ENCODE measurements at regions not wholly inside any gene's neighbourhood (a gene's known extent, or its start where the extent isn't known, plus 50 kb on each side); places are given as distances from the start of the nearest gene placed in this dataset.

GRCh38 chr20:40232273-40232672 lies 456.8 kb downstream of the MAFB start:
- Histone ChIP-seq H3K4me2 (ENCODE audit: low read depth, low read length, poor library complexity, severe bottlenecking) (no peak overlapping the region), H4K20me1 (ENCODE audit: insufficient read depth, low read length, poor library complexity, severe bottlenecking) (no peaks in the 10 kb centered on the region), H3K4me1 (ENCODE audit: insufficient read depth, low read length, poor library complexity, severe bottlenecking) (no peaks in the 10 kb centered on the region), H3K79me2 (ENCODE audit: insufficient read depth, low read length) (no peaks in the 10 kb centered on the region), H3K9me2 (replicated peaks; ENCODE audit: low read depth, low read length) (no peaks in the 10 kb centered on the region), H3K9me3 (ENCODE audit: insufficient read depth, low read depth, low read length) (no peaks in the 10 kb centered on the region), H3K4me3 (ENCODE audit: low read length, poor library complexity, severe bottlenecking) (no peak overlapping the region), H3F3A (ENCODE audit: low read depth) (no peaks in the 10 kb centered on the region), H3K27me3 (ENCODE audit: insufficient read depth, low read length, poor library complexity, severe bottlenecking) (no peaks in the 10 kb centered on the region), H3K36me3 (ENCODE audit: insufficient read depth, low read length) (no peaks in the 10 kb centered on the region), H3K9ac (ENCODE audit: low read depth, low read length, poor library complexity, severe bottlenecking) (no peak overlapping the region), H2AFZ (ENCODE audit: low read length) (no peak overlapping the region)
- TF ChIP-seq EZH2phosphoT487 (IDR thresholded peaks at IDR 0.05; ENCODE audit: borderline replicate concordance), result no peak

- no peak overlapping the region for H3K4me3 ChIP-seq (ENCODE audit: low read length, poor library complexity, severe bottlenecking)
- no peaks in the 10 kb centered on the region for H3K4me1 ChIP-seq (ENCODE audit: insufficient read depth, low read length, poor library complexity, severe bottlenecking)
- no peak overlapping the region for H3K4me2 ChIP-seq (ENCODE audit: low read depth, low read length, poor library complexity, severe bottlenecking)
- no peaks in the 10 kb centered on the region for H3F3A ChIP-seq (ENCODE audit: low read depth)
- no peaks in the 10 kb centered on the region for H3K27me3 ChIP-seq (ENCODE audit: insufficient read depth, low read length, poor library complexity, severe bottlenecking)
- H3K79me2 ChIP-seq (ENCODE audit: insufficient read depth, low read length), result no peaks in the 10 kb centered on the region
- TF ChIP-seq CTCF (conservative IDR thresholded peaks at IDR 0.05; ENCODE audit: low read length), result no peak
- H3K9me2 ChIP-seq (replicated peaks; ENCODE audit: low read depth, low read length), result no peaks in the 10 kb centered on the region
- no peaks in the 10 kb centered on the region for H3K9me3 ChIP-seq (ENCODE audit: insufficient read depth, low read depth, low read length)
- no peaks in the 10 kb centered on the region for H4K20me1 ChIP-seq (ENCODE audit: insufficient read depth, low read length, poor library complexity, severe bottlenecking)
- H3K36me3 ChIP-seq (ENCODE audit: insufficient read depth, low read length), result no peaks in the 10 kb centered on the region
- no peak overlapping the region for H3K9ac ChIP-seq (ENCODE audit: low read depth, low read length, poor library complexity, severe bottlenecking)
- no peak overlapping the region for H2AFZ ChIP-seq (ENCODE audit: low read length)
Observed at GRCh38 chr20:40230486-40230885, 458.6 kb downstream of the MAFB start.

- no peak for TF ChIP-seq EZH2phosphoT487 (IDR thresholded peaks at IDR 0.05; ENCODE audit: borderline replicate concordance)
- no peak for TF ChIP-seq CTCF (conservative IDR thresholded peaks at IDR 0.05; ENCODE audit: low read length)
- Histone ChIP-seq H3F3A (ENCODE audit: low read depth) (no peaks in the 10 kb centered on the region), H3K9me2 (replicated peaks; ENCODE audit: low read depth, low read length) (no peaks in the 10 kb centered on the region), H4K20me1 (ENCODE audit: insufficient read depth, low read length, poor library complexity, severe bottlenecking) (no peaks in the 10 kb centered on the region), H3K27me3 (ENCODE audit: insufficient read depth, low read length, poor library complexity, severe bottlenecking) (no peaks in the 10 kb centered on the region), H2AFZ (ENCODE audit: low read length) (no peak overlapping the region), H3K4me2 (ENCODE audit: low read depth, low read length, poor library complexity, severe bottlenecking) (no peak overlapping the region), H3K9me3 (ENCODE audit: insufficient read depth, low read depth, low read length) (no peaks in the 10 kb centered on the region), H3K9ac (ENCODE audit: low read depth, low read length, poor library complexity, severe bottlenecking) (no peak overlapping the region), H3K4me1 (ENCODE audit: insufficient read depth, low read length, poor library complexity, severe bottlenecking) (no peaks in the 10 kb centered on the region), H3K36me3 (ENCODE audit: insufficient read depth, low read length) (no peaks in the 10 kb centered on the region), H3K4me3 (ENCODE audit: low read length, poor library complexity, severe bottlenecking) (no peak overlapping the region), H3K79me2 (ENCODE audit: insufficient read depth, low read length) (no peaks in the 10 kb centered on the region)
Observed at GRCh38 chr20:40225596-40225995, 463.4 kb downstream of the MAFB start.

- no peaks in the 10 kb centered on the region for H3K9me2 ChIP-seq (replicated peaks; ENCODE audit: low read depth, low read length)
- no peak overlapping the region for H3K4me2 ChIP-seq (ENCODE audit: low read depth, low read length, poor library complexity, severe bottlenecking)
- H3K36me3 ChIP-seq (ENCODE audit: insufficient read depth, low read length), result no peaks in the 10 kb centered on the region
- no peak overlapping the region for H2AFZ ChIP-seq (ENCODE audit: low read length)
- no peaks in the 10 kb centered on the region for H3F3A ChIP-seq (ENCODE audit: low read depth)
- TF ChIP-seq CTCF (conservative IDR thresholded peaks at IDR 0.05; ENCODE audit: low read length), result no peak
- TF ChIP-seq EZH2phosphoT487 (IDR thresholded peaks at IDR 0.05; ENCODE audit: borderline replicate concordance), result no peak
- H3K4me1 ChIP-seq (ENCODE audit: insufficient read depth, low read length, poor library complexity, severe bottlenecking), result no peaks in the 10 kb centered on the region
- H3K79me2 ChIP-seq (ENCODE audit: insufficient read depth, low read length), result no peaks in the 10 kb centered on the region
- no peaks in the 10 kb centered on the region for H4K20me1 ChIP-seq (ENCODE audit: insufficient read depth, low read length, poor library complexity, severe bottlenecking)
- no peaks in the 10 kb centered on the region for H3K9me3 ChIP-seq (ENCODE audit: insufficient read depth, low read depth, low read length)
- H3K27me3 ChIP-seq (ENCODE audit: insufficient read depth, low read length, poor library complexity, severe bottlenecking), result no peaks in the 10 kb centered on the region
- no peak overlapping the region for H3K4me3 ChIP-seq (ENCODE audit: low read length, poor library complexity, severe bottlenecking)
- no peak overlapping the region for H3K9ac ChIP-seq (ENCODE audit: low read depth, low read length, poor library complexity, severe bottlenecking)
Observed at GRCh38 chr20:40223810-40224209, 465.2 kb downstream of the MAFB start.
